GM21825 (cell line): ENCODE measurements at regions not wholly inside any gene's neighbourhood (a gene's known extent, or its start where the extent isn't known, plus 50 kb on each side); places are given as distances from the start of the nearest gene placed in this dataset.

ENCODE experiments used
- ATAC-seq: cut with Tn5 transposase; IDR thresholded peaks from one replicate; pipeline ENCODE4 v1.9.1; 2021; ENCODE audit warnings: mild to moderate bottlenecking, moderate library complexity; ENCODE audit not compliant: unreplicated experiment

- ATAC-seq: no peak
Observed at GRCh38 chr10:131760416-131761166, 140.2 kb upstream of the PPP2R2D start.

GRCh38 chr10:131762789-131763696 is 137.8 kb upstream of the PPP2R2D start:
- no peak for ATAC-seq

- no peak for ATAC-seq
Observed at GRCh38 chr10:131764929-131765328, 135.9 kb upstream of the PPP2R2D start.

GRCh38 chr10:131766096-131766495 is 134.7 kb upstream of the PPP2R2D start:
- ATAC-seq: no peak

- no peak for ATAC-seq
Observed at GRCh38 chr10:131767716-131768115, 133.1 kb upstream of the PPP2R2D start.

- ATAC-seq: no peak
Observed at GRCh38 chr10:131769571-131770410, 131.0 kb upstream of the PPP2R2D start.

- ATAC-seq: no peak
Observed at GRCh38 chr10:131770946-131771633, 129.7 kb upstream of the PPP2R2D start.

GRCh38 chr10:131771634-131772358 is 129.0 kb upstream of the PPP2R2D start:
- no peak for ATAC-seq

- ATAC-seq: no peak
Observed at GRCh38 chr10:131772441-131772840, 128.4 kb upstream of the PPP2R2D start.

GRCh38 chr10:131773370-131774343 is 127.2 kb upstream of the PPP2R2D start:
- ATAC-seq: no peak

- ATAC-seq: no peak
Observed at GRCh38 chr10:131774681-131775085, 126.1 kb upstream of the PPP2R2D start.

GRCh38 chr10:131775433-131775832 is 125.4 kb upstream of the PPP2R2D start:
- ATAC-seq: no peak

- ATAC-seq: no peak
Observed at GRCh38 chr10:131775833-131776232, 125.0 kb upstream of the PPP2R2D start.

- no peak for ATAC-seq
Observed at GRCh38 chr10:131776496-131776895, 124.3 kb upstream of the PPP2R2D start.

- no peak for ATAC-seq
Observed at GRCh38 chr10:131777162-131777561, 123.6 kb upstream of the PPP2R2D start.

GRCh38 chr10:131777921-131778320 is 122.9 kb upstream of the PPP2R2D start:
- no peak for ATAC-seq

- no peak for ATAC-seq
Observed at GRCh38 chr10:131778385-131778784, 122.4 kb upstream of the PPP2R2D start.

- no peak for ATAC-seq
Observed at GRCh38 chr10:131778842-131779241, 122.0 kb upstream of the PPP2R2D start.
